ENCODE measurements at regions not wholly inside any gene's neighbourhood (a gene's known extent, or its start where the extent isn't known, plus 50 kb on each side); places are given as distances from the start of the nearest gene placed in this dataset.

DNA sequence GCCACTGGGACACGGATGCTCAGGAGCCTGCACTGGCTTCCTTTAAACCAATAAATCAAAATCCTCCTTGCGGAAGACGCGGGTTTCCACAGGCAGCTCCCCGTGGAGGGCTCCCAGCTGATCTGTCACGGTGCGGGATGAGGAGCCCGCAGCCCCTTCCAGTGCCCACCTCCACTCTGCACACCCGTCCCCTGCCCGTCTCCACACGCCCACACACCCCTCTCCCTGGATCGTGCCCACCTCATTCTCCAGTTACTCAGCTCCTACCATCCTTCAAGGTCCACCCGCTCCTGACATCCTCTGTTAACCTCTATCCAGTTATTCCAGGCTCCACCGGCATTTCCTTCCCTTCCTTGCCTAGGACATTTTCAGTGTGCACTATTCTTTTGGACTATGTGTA lies 895.9 kb downstream of the TRIML1 start:
- no peak for DNase-seq

DNA sequence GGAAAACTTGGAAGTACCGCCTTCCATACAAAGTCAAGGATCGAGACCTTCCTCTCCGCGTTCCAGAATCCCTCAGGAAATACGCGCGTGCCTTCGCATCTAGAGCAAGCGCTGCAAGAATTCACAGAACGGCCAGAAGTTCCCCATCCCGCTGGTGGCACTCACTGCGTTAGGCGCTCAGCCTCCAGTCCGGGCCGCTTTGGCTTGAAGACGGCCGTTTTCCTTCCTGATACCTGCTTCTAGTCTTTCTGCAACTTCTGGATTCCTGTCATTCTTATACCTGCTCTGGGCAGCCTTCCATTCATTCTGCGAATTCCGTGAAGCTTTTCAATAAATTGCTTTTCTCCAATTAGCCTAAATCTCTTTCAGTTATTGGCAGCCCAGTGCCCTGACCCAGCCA lies 896.4 kb downstream of the TRIML1 start:
- no peak for DNase-seq

DNA sequence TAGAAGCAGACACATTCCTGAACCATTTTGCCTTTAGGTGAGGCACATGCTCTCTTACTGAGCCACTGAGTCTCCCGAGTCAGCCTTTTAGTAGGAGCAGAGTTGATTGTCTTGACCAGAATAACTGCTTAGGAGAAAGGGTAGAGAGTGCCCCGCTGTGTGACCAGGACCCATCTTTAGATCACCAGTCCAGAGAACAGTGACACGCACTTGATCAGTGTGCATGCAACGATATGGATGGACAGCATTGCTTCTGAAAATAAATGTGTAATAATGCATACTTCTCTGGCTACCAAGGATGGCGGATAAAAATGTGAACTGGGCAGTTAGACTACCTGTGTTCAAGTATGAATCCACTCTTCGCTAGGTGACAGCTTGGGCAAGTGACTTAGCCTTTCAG lies 897.7 kb downstream of the TRIML1 start:
- no peak for DNase-seq

DNA sequence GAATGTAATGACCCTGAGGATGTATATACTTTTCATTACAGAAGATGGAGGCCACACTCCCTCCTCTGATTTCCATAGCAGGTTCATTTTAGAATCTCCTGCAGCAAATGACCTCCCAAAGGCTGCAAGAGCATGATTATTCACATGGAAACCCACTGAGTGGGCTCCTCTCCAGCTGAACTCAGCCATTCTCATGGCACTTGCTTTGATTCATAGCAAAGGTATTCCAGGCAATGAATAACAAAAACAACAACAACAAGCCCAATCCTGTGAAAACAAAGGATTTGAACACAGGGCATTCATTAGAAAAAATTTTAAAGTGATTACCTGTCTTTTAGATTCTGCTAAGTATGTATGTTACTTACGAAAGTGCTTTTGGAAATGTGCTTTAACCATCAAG lies 894.0 kb upstream of the FRG1 start:
- no peak for DNase-seq

DNA sequence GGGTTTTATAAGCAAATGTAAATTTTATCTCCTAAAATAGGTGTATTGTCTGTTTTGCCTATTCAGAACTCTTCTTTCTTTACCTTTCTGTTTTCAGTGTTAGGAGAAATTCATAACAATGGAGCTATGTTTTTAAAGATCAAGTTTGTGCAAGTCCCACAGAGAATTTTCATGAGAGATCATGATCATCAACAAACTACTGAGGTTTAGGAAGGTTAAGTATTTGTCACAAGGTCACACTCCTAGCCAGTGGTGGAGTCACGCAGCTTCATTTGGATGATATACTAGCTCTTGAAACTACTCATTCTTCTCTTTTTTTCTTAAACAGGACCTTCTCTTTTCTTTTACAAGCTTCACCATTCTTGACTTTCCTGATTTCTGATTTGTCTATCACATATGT lies 892.6 kb upstream of the FRG1 start:
- DNase-seq, result no peak

DNA sequence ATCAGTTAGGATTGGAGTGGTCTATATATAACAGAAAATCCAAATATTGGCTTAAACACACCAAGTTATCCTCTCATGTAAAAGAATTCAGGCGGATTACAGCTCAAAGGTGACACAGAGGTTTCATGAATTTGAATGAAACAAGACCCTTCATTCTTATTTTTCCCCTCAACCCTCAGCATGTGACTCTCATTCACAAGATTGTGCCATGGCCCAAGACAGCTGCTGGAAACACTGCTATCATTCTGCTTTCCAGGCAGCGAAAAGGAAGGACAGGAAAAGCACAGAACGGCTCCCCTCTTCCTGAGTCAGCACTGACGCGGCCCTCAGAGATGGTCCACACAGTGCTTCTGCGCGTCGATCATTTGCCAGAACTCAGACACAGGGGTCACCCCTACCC lies 891.0 kb upstream of the FRG1 start:
- DNase-seq, result no peak

DNA sequence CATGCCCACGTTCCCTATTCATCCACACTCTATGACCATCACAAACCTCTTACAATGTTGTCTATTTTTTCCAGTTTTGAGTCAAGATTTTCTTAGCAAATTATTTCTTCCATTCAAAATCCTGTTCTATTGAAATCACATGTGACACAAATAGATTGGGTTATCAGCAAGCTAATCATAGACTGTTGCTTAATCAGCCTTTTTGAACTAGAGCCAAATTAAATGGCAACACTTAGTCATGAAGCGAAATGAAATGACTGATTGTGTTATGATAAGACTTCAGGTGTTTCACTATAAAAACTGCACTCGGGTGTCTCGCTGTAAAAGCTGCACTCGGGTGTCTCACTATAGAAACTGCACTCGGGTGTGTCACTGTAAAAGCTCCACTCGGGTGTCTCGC lies 890.0 kb upstream of the FRG1 start:
- no peak for DNase-seq

DNA sequence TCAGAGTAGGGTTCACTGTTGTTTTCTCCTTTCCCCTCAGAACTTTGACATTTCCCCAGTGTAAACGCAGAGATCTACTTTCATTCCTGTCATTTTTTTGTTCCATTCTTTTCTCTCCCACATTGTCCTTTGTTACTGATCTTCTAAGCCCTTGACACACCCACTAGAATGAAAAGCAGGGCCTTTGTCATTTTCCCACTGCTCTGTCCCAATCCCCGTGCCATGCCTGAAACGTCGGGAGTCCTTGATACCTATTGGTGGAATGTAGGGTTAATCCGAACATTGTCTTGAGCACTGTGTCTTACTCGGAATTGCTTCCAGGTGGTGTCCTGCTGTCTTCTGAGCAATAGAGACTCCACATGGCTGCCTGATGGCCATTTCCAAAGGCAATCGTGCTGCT lies 887.1 kb upstream of the FRG1 start:
- no peak for DNase-seq

DNA sequence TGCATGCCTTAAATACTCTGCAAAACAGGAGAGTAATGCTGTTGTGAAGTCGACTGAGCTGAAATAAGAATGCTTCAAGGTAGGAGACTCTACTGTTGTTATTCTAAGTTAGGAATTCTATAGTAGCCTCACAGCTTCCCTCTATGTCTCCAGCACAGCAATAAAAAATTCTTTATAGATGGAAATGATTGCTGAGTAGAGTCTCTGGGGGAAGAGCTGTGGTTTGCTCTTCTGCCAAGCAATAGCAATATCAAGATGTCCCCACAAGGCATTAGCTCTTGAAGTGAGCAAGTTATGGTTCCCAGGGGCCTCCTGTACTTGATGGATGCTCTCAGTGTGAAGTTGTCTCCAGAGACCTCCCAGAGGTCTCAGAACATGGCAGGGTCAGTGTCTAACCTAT lies 880.6 kb upstream of the FRG1 start:
- peak; percentile 91 for DNase-seq

DNA sequence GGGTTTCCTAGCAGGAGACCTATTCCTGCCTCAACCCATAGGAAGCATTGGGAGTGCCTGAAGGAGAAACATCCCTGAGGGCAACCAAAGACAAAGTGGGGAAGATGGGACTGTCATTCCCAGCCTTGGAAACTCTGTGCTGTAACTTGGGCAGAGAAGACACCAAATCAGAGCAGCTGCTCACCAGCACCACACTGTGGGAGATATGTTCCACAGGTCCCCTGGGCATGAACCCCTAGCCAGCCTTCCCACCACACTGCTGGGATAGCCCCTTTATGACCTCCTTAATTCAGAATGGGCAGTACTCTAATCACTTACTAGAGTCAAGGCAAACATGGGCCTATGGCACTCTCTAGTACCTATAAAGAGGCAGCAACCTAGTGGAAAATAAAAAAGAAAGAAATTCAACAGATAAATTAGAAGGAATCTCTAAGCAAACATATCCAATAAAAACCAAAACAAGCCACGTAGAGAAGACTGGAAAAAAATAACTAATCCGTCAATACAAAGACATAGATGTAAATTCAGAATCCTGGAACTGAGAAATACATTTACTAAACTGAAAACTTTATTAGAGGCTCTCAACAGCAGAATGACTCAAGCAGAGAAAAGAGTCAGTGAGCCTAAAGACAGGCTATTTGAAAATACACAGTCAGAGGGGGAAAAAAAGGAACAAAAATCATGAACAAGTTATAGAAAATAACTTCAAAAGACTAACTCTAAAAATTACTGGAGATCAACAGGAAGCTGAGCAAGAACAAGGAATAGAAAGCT lies 878.4 kb upstream of the FRG1 start:
- DNase-seq, result no peak

DNA sequence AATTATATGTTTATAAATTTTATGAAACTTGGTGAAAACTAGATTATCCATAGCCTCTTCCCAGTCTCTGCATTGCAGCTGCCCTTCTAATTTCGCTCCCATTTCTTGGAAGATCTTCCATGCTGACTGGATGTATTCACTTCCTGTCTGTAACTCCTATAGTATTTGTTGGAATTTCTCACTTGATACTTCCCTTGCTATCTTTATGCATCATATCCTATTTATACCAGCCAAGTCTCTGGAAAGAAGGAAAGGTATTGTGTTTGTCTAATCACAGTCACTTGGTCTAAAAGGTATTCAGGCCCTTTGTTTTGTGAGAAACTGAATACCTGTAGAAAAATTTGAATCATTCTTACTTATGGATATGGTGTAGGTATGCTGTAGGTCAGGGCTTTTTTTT lies 870.9 kb upstream of the FRG1 start:
- peak; percentile 23 for DNase-seq

DNA sequence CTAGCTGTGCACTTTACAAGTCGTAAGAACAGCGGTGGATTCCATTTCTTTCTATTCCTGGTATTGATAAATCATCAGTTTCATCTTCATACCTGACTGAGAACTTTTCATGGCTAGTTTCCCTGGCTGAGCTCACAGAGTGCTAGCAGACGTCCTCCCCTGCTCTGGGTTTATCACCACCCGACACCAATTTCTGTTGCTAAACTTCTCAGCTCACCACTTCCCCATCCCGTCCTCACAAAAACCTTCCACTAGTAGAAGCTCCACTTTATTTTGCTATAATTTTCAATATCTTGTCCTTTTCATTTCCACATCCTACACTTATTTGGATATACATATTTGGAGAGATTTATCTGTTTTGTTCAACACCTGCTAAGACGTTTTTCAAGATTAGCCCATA lies 869.4 kb upstream of the FRG1 start:
- no peak for DNase-seq

DNA sequence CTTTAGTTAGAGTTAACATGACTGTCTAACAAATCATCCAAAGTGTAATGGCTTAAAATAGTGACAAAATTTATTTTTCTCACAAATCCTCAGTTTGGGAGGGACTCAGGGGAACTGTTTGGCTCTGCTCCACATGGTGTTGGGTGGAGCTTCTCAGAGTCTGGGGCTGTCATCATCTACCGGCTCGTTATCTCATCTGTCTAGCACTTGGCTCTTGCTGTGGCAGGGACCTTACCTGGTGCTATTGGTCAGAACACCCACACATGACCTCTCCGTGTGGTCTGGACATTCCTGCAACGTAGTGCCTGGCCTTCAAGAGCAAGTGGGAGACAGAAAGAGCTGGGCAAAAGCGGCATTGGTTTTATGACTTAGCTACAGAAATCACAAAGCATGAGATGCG lies 866.9 kb upstream of the FRG1 start:
- DNase-seq, result no peak

DNA sequence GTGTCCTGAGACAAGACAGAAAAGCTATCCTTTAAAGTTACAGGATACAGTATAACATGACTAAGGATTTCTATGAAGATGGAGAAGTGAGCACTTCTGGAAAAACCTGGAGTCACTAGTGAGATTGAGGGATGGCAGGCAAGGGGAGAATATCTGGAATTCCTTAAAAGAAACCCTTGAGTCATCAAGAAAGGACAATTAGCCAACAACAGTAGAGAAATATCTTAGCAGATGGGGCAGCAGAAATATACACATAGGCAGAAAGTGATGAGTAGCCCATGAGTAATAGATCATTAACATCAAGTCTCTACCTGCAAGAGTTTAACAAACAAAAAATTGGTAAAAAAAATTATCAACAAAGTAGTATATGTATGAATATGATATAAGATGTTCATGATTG lies 858.8 kb upstream of the FRG1 start:
- peak; percentile 65 for DNase-seq

DNA sequence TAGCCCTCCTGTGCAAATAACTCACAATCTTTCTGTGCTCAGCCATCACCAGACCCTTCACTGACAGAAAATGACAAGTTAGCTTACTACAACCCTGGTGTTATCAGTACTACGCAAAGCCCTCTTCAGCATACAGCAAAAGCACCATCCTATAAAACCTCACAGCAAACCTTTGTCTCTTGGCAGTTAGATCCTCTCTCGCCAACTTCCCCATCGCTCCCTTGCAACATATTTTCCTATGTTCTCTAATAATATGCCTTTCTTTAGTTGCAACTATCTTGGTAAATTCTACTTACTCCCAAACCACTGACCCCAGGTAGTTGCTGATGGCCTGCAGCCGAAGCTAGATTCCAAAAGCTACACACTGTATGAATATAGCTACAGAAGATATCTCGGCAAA lies 856.9 kb upstream of the FRG1 start:
- DNase-seq, result no peak

DNA sequence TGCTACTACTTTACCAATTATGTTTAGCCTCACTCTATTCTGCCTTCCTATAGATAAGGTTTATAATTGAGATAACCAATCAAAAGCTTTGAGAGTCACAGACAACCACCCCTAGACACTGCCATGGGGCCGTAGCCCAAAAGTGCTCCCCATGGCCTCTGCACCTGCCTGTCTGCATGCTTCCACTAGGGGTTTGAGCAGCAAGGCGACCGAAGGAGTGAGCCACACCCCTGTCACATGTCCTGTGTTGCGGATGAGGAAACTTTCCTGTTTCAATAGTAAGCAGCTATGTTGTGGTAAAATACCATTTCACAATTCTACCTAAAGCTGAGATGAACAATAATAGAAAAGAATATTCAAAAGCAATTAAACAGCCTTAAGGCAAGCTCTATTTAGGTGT lies 856.0 kb upstream of the FRG1 start:
- no peak for DNase-seq

DNA sequence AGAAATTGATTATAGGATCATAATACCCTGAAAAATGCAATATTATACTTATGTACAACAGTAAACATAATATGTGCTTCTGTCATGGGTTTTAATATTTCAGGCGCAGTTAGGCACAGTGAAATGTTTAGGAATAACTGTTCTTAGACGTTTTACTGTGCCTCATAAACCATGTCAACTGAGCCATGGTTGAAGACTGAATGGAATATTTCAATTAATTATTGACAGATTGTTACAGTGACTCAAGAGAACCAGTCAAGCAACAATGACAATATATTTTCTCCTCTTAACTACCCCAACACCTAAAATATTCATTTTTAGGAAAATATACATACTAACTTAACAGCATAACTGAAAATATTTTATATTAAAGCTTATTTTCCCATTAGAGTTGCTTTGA lies 852.7 kb upstream of the FRG1 start:
- DNase-seq, result no peak

DNA sequence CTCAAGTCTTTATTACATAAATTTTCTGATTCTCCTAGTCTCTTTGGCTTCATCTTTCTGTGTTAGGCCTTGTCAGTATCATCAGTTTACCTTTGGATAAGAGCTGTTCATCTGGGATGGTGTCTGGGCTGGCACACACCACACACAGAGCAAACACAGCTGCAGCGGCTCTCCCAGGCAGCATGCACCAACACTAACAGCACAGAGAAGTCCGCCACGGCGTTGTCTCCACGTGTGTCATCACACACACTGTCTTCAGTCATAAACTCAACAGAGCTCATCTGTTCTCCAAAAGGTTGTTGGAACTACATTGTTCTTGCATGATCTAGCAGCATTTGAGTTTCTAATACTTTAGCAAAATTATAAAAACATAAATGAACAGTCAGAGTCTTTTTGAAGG lies 851.9 kb upstream of the FRG1 start:
- peak; percentile 54 for DNase-seq

DNA sequence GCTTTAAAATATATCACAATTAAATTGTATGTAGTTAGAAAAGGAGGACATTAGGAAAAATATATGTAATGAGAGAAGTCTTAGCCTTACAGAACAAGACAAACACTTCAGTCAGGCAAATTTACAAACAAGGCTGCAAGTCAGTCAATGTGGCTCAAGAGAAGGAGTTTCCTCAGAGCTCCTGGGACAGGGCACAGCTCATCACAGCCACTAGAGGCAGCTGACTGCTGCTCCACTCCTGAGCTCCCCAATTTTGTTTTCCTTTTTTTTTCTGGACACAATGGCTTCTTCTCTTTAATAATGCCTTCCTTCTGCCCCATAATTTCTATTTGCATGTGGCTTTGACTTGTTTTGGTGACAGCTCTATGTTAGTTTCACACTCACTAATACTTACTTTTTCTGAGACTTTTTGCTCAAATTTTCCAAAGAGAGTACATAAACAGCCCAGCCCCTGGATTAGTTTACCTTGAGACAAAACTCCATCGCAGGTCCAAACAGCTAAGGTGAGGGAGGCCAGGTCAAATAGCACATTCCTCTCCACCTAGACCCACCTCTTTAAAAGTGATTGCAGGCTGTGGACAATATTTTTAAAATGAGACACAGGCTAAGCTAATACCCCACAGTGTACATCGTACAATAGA lies 850.4 kb upstream of the FRG1 start:
- peak; percentile 15 for DNase-seq

DNA sequence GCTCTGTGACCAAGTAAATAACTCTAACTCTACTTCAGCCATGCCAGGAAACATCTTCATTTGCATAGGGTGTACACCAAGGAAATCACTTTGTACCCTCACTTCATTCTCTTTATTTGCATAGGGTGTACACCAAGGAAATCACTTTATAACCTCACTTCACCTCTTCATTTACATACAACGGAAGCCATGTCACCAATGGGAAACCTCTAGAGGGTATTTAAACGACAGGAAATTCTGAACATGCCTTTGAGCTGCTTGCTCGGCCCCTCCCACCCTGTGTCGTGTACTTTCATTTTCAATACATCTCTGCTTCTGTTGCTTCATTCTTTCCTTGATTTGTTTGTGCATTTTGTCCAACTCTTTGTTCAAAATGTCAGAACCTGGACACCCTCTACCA lies 848.1 kb upstream of the FRG1 start:
- DNase-seq, result peak; percentile 44

DNA sequence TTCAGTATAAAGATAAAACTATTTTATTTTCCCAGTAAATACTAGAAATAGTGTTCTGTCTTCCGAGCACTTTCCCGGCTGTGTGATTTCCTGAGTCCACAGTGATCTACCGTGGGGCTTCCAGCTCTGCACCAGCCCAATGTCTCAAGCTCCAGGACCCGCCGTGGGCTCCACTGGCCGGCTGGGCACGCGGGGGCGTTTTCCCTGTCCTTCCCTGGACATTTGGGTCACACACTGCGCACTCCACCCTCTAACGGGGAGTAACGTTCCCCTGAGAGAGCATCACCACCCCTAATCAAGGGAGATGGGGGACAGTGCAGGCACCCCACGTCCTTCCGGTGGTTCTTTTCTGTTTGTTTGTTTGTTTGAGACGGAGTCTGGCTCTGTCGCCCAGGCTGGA lies 844.6 kb upstream of the FRG1 start:
- DNase-seq, result no peak

DNA sequence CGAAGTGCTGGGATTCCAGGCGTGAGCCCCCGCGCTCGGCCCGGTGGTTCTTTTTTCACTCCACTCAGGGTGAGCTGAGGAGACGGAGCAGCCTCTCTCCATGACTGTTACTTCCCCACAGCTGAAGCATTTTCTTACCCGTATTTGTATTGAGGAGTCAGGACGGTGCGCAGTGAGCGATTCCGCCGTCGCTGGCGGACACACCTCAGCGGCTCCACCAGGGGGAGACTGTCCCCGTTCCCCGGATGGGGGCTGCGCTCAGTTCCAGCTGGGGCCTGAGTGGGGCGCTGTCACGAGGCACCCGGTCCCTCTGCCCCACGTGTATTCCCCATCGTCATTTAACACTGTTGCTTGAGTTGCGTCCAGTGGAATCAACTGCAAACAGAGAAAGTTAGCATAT lies 844.0 kb upstream of the FRG1 start:
- DNase-seq, result no peak

DNA sequence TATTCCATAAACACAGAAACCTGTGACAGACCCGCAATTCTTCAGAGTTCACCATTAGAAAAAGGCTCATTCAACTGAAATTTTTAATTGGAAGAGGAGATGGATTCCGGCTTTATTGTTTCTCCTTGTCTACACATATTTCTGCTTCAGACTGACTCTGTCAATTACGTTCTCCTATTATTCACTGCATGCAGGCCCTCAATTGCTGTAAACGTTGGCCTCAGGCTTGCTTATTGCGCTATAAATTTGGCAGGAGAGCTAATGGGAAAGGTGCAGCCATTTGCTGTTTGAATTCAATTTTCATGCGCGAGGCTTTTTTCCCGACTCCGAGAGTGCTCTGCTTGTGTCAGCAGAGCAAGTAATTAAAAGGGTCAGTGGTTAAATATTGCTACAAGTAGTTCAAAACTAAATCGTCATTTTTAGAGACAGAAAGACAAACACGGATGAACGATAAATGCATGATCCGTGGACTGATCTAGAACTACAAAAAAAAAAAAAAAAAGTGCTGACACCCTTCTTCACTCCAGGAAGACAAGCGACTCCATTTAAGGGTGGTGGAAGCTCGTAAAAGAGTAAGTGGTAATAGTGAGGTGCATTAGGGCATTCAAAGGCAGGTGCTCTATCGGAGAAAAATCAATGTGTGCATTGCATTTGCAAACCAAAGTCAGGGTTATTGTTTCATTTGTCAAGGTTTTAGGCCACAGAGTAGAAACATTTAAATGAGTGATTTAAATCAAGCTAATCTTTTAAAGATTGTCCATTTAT lies 841.6 kb upstream of the FRG1 start:
- no peak for DNase-seq

DNA sequence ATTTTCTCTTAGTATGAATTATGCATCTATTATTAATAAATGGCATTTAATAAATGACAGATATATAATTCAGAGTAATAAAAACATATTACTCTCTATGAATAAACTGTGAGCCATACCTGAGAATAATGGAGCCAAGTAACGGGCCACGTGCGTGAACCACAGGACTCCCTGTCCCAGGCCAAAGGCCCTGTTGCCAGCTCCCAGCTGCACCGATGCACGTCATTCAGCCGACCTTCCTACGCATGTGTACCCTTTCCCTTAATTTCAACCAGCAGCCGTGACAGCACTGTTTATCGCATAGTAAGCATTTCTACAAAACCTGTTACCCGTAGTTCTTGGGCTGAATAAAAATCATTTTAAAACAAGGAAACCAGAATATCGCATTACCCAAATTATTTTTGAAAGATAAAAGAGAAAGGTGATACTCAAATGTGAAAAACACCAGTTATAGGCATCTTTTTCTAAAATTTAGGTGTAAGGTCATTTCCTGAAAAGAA lies 827.2 kb upstream of the FRG1 start:
- DNase-seq, result no peak
